H1 (cell line): ENCODE measurements at regions not wholly inside any gene's neighbourhood (a gene's known extent, or its start where the extent isn't known, plus 50 kb on each side); places are given as distances from the start of the nearest gene placed in this dataset.

ENCODE experiments used
- CTCF ChIA-PET: fragments of 300-600 bp; sonication (Branson Sonifier 250); formaldehyde crosslinking; loops from one replicate; lab custom pipeline; 2021; ENCODE audit not compliant: partially characterized antibody; lab: Charles Lee
- POLR2A ChIA-PET: fragments of 300-600 bp; sonication (Branson Sonifier 250); formaldehyde crosslinking; loops from one replicate; lab custom pipeline; 2021; ENCODE audit warnings: inconsistent platforms; ENCODE audit not compliant: partially characterized antibody; lab: Charles Lee
- DNase-seq, 2 experiments: peaks; one replicate each; pipeline versions ENCODE4 v3.0.0 to v3.0.0-alpha.2; 2010 to 2022; ENCODE audit warnings: low spot score in 2 of 2, low read depth in 1 of 2, mixed read lengths in 1 of 2
- FAIRE-seq: peaks from 2 replicates; lab custom pipeline; 2011; peaks lifted over from hg19 to GRCh38; lab: Jason Lieb, UNC
- H2AFZ ChIP-seq: 2 replicates; pipeline ENCODE4 v1.8.1; 2012; ENCODE audit warnings: low read length, inconsistent platforms
- H2AK5ac ChIP-seq: 2 replicates; pipeline ENCODE4 v1.6.1; 2013; ENCODE audit warnings: low read depth, low read length
- H2BK120ac ChIP-seq: replicated peaks from 2 replicates; pipeline ENCODE3; 2013; ENCODE audit warnings: low read depth, low read length, inconsistent platforms
- H2BK12ac ChIP-seq: 2 replicates; pipeline ENCODE4 v1.6.1; 2013; ENCODE audit warnings: low read depth, low read length
- H2BK15ac ChIP-seq: 2 replicates; pipeline ENCODE4 v1.6.1; 2013; ENCODE audit warnings: low read length
- H2BK20ac ChIP-seq: 2 replicates; pipeline ENCODE4 v1.6.1; 2013; ENCODE audit warnings: low read length
- H2BK5ac ChIP-seq: 2 replicates; pipeline ENCODE4 v1.6.1; 2013; ENCODE audit warnings: low read depth, low read length
- H3K14ac ChIP-seq: 2 replicates; pipeline ENCODE4 v1.6.1; 2013; ENCODE audit warnings: inconsistent platforms; ENCODE audit not compliant: insufficient read length
- H3K18ac ChIP-seq: 2 replicates; pipeline ENCODE4 v1.6.1; 2013; ENCODE audit warnings: low read length; ENCODE audit errors: extremely low read depth
- H3K23ac ChIP-seq: 2 replicates; pipeline ENCODE4 v1.6.1; 2013; ENCODE audit warnings: inconsistent platforms; ENCODE audit not compliant: insufficient read length
- H3K23me2 ChIP-seq: 2 replicates; pipeline ENCODE4 v1.6.1; 2013; ENCODE audit warnings: low read depth, low read length
- H3K27ac ChIP-seq: 2 replicates; pipeline ENCODE4 v1.6.1; 2011; ENCODE audit warnings: low read depth, low read length, inconsistent platforms
- H3K27me3 ChIP-seq, 4 experiments: replicated peaks in 1 of 4; 1 replicate in 1 of 4; 2 replicates in 3 of 4; pipeline versions ENCODE4 v1.6.1 to v1.8.1; 2011 to 2013; ENCODE audit warnings: low read length in 3 of 4, mild to moderate bottlenecking in 3 of 4, inconsistent platforms in 2 of 4, mixed read lengths in 2 of 4, moderate library complexity in 1 of 4; ENCODE audit not compliant: control insufficient read depth in 3 of 4, insufficient read depth in 3 of 4; ENCODE audit errors: extremely low read depth in 1 of 4
- H3K36me3 ChIP-seq, 4 experiments: 2 replicates each; pipeline versions ENCODE4 v1.6.1 to v1.8.1; 2011 to 2013; ENCODE audit warnings: mild to moderate bottlenecking in 4 of 4, low read length in 3 of 4, moderate library complexity in 2 of 4, control low read depth in 1 of 4, inconsistent platforms in 1 of 4; ENCODE audit not compliant: insufficient read depth in 4 of 4, control insufficient read depth in 2 of 4
- H3K4ac ChIP-seq: replicated peaks from 2 replicates; pipeline ENCODE3; 2013; ENCODE audit warnings: low read length, low read depth, mixed read lengths, inconsistent platforms; ENCODE audit not compliant: insufficient read length
- H3K4me1 ChIP-seq, 4 experiments: replicated peaks in 1 of 4; 1 replicate in 1 of 4; 2 replicates in 3 of 4; pipeline versions ENCODE4 v1.6.1 to v1.8.1; 2011 to 2013; ENCODE audit warnings: low read length in 3 of 4, inconsistent platforms in 2 of 4, mixed read lengths in 1 of 4; ENCODE audit not compliant: insufficient read depth in 4 of 4, control insufficient read depth in 3 of 4
- H3K4me2 ChIP-seq, 2 experiments: 2 replicates each; pipeline versions ENCODE4 v1.6.1 to v1.8.1; 2011 to 2013; ENCODE audit warnings: low read depth in 2 of 2, low read length in 2 of 2, control low read depth in 1 of 2, inconsistent platforms in 1 of 2, mild to moderate bottlenecking in 1 of 2; ENCODE audit not compliant: insufficient read depth in 1 of 2
- H3K4me3 ChIP-seq, 4 experiments: fragments of 200-600, 300-600 bp in 1 of 4; sonication (generic), shearing (Covaris generic), sonication (Bioruptor Twin) in 1 of 4; 2 replicates each; pipeline versions ENCODE4 v1.5.1 to v1.8.1; 2011 to 2016; ENCODE audit warnings: low read length in 4 of 4, low read depth in 3 of 4, control low read depth in 2 of 4, inconsistent platforms in 2 of 4, mild to moderate bottlenecking in 2 of 4, mixed read lengths in 1 of 4, moderate library complexity in 1 of 4; ENCODE audit not compliant: insufficient read depth in 2 of 4; ENCODE audit errors: extremely low read depth in 1 of 4
- H3K56ac ChIP-seq: replicated peaks from 2 replicates; pipeline ENCODE3; 2013; ENCODE audit warnings: low read depth, mild to moderate bottlenecking, mixed read lengths, low read length, inconsistent platforms; ENCODE audit not compliant: insufficient read length
- H3K79me1 ChIP-seq: 2 replicates; pipeline ENCODE4 v1.6.1; 2013; ENCODE audit warnings: low read depth, low read length, control low read depth
- H3K79me2 ChIP-seq, 2 experiments: 2 replicates each; pipeline versions ENCODE4 v1.6.1 to v1.8.1; 2012 to 2013; ENCODE audit warnings: low read length in 2 of 2, mild to moderate bottlenecking in 2 of 2, inconsistent platforms in 1 of 2; ENCODE audit not compliant: insufficient read depth in 2 of 2, control insufficient read depth in 1 of 2
- H3K9ac ChIP-seq, 4 experiments: replicated peaks in 1 of 4; 1 replicate in 1 of 4; 2 replicates in 3 of 4; pipeline versions ENCODE4 v1.6.1 to v1.8.1; 2011 to 2013; ENCODE audit warnings: low read depth in 3 of 4, low read length in 3 of 4, control low read depth in 2 of 4, mild to moderate bottlenecking in 2 of 4, moderate library complexity in 2 of 4, inconsistent platforms in 1 of 4; ENCODE audit errors: extremely low read depth in 1 of 4
- H3K9me3 ChIP-seq, 2 experiments: 2 replicates each; pipeline versions ENCODE4 v1.6.1 to v1.8.1; 2012 to 2013; ENCODE audit warnings: mild to moderate bottlenecking in 2 of 2, moderate library complexity in 2 of 2, control low read depth in 1 of 2, inconsistent platforms in 1 of 2, low read depth in 1 of 2, low read length in 1 of 2, mixed read lengths in 1 of 2; ENCODE audit not compliant: insufficient read depth in 2 of 2
- H4K20me1 ChIP-seq, 2 experiments: replicated peaks in 1 of 2; 2 replicates each; pipeline versions ENCODE3 to v1.8.1; 2011 to 2013; ENCODE audit warnings: inconsistent platforms in 2 of 2, low read length in 2 of 2, mild to moderate bottlenecking in 1 of 2; ENCODE audit not compliant: insufficient read depth in 2 of 2, control insufficient read depth in 1 of 2
- H4K5ac ChIP-seq: 2 replicates; pipeline ENCODE4 v1.6.1; 2013; ENCODE audit warnings: low read length, low read depth, mixed read lengths, inconsistent platforms; ENCODE audit not compliant: insufficient read length
- H4K8ac ChIP-seq: 2 replicates; pipeline ENCODE4 v1.8.0; 2013; ENCODE audit warnings: mild to moderate bottlenecking, moderate library complexity, low read length, inconsistent platforms; ENCODE audit not compliant: insufficient read depth; ENCODE audit errors: extremely low read depth
- H4K91ac ChIP-seq: replicated peaks from 2 replicates; pipeline ENCODE3; 2013; ENCODE audit warnings: low read length, mixed read lengths, inconsistent platforms; ENCODE audit not compliant: insufficient read length
- SAP30 ChIP-seq: fragments of 300-600 bp; sonication (generic); IDR thresholded peaks from 2 replicates; pipeline ENCODE4 v1.7.1; 2012; ENCODE audit warnings: low read length, moderate library complexity, mild to moderate bottlenecking, inconsistent platforms; ENCODE audit not compliant: insufficient read depth, insufficient replicate concordance
- SIN3A ChIP-seq, 2 experiments: IDR thresholded peaks in 1 of 2; conservative IDR thresholded peaks in 1 of 2; 2 replicates each; pipeline ENCODE4 v1.6.1; 2011 to 2012; ENCODE audit warnings: low read length in 2 of 2, improper control_type of control experiment in 1 of 2, low read depth in 1 of 2, mild to moderate bottlenecking in 1 of 2
- TAF1 ChIP-seq: IDR thresholded peaks from 2 replicates; pipeline ENCODE4 v1.6.1; 2011; ENCODE audit warnings: mild to moderate bottlenecking, low read depth, low read length
- WGBS, 2 experiments: shearing (Covaris generic) in 1 of 2; methylation state at CpG; one replicate each; pipeline versions ENCODE4 v1.1.6 to v1.1.7; 2013 to 2015; ENCODE audit warnings: low lambda C conversion rate in 2 of 2, mixed read lengths in 2 of 2, inconsistent platforms in 1 of 2, low coverage in 1 of 2, missing lambda C conversion rate in 1 of 2; ENCODE audit not compliant: insufficient replicate concordance in 2 of 2, insufficient coverage in 1 of 2, insufficient read length in 1 of 2; ENCODE audit errors: extremely low coverage in 1 of 2, missing lambda C conversion rate in 1 of 2; 5-methylcytosine and 5-hydroxymethylcytosine counted together

GRCh38 chr7:153061910-153062528, 302.5 kb downstream of the ACTR3B start:
- Histone ChIP-seq H2BK12ac (no peak overlapping the region), H4K20me1 (no peaks in the 10 kb centered on the region), H2BK5ac (no peak overlapping the region), H2BK20ac (no peak overlapping the region), H4K8ac (no peak overlapping the region), H3K4me1 (no peaks in the 10 kb centered on the region), H3K79me1 (no peaks in the 10 kb centered on the region), H4K91ac (no peak overlapping the region), H3K27me3 (no peaks in the 10 kb centered on the region), H3K4me2 (no peak overlapping the region), H3K79me2 (no peaks in the 10 kb centered on the region), H2AK5ac (no peak overlapping the region), H3K23ac (no peak overlapping the region), H2BK120ac (no peak overlapping the region), H3K14ac (no peak overlapping the region), H2BK15ac (no peak overlapping the region), H3K9me3 (no peaks in the 10 kb centered on the region), H3K9ac (no peak overlapping the region), H3K4ac (no peak overlapping the region), H3K18ac (no peak overlapping the region), H3K27ac (no peak overlapping the region), H3K23me2 (peaks cover 4% of the 10 kb centered on the region; the same call in 1 of the 2 replicates), H3K4me3 (no peak overlapping the region), H4K5ac (no peak overlapping the region), H3K36me3 (no peaks in the 10 kb centered on the region), H2AFZ (no peak overlapping the region), H3K56ac (no peak overlapping the region)
- FAIRE-seq: peak; percentile 85
- 71% methylated on average over 13 of the region's 13 CpGs; no CpG with 5 or more reads in 1 of the 2 experiments for WGBS, 2 experiments
- TF ChIP-seq TAF1 (no peak), SIN3A (conservative IDR thresholded peaks at IDR 0.05 in 1 of 2, IDR thresholded peaks at IDR 0.05 in 1 of 2; ENCODE audit: low read depth in 1 of 2, low read length in 2 of 2) (peak; percentile 91; a peak in 2 of 4 replicates), SAP30 (peak; percentile 65)
- peak; percentile 13 to 81 for DNase-seq
- POLR2A ChIA-PET: no interaction called here
- CTCF ChIA-PET: interaction anchor here (0.7 to 1.5 kb wide), 5 partner anchors 11 to 168 kb away, joined by 3 to 4 read pairs (median 4); no protein-coding TSS in a partner anchor
